B cell (primary cell): ENCODE measurements at regions not wholly inside any gene's neighbourhood (a gene's known extent, or its start where the extent isn't known, plus 50 kb on each side); places are given as distances from the start of the nearest gene placed in this dataset.

Experiments used
- EZH2 ChIP-seq: IDR thresholded peaks from 2 replicates; pipeline ENCODE4 v1.6.1; 2012; ENCODE audit warnings: borderline replicate concordance, low read depth, mild to moderate bottlenecking, moderate library complexity, low read length; ENCODE audit not compliant: insufficient read depth, poor library complexity, severe bottlenecking
- TF ChIP-seq, protein P1 (sequence below): fragments of 200-600 bp; IDR thresholded peaks from one replicate; pipeline ENCODE4 v1.8.0; 2022; ENCODE audit warnings: antibody characterized with exemption, mild to moderate bottlenecking

DNA sequence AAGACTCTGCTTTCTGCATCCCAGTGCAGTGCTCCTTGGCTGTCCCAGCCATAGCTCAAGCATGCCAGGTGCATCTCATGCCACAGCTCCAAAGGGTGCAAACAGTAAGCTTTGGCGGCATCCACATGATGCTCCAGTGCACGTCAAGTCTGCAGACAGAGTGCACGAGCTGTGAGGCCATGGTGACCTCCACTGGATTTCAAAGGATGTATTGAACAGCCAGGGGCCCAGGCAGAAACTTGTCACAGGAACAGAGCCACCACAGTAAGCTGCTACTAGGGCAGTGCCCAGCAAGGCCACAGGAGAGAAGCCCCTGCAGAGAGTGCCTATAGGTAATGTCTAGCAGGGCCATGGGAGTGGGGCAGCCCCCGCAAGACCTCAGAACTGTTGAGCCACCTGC lies 206.8 kb upstream of the DDI1 start:
- TF ChIP-seq, protein P1, sequence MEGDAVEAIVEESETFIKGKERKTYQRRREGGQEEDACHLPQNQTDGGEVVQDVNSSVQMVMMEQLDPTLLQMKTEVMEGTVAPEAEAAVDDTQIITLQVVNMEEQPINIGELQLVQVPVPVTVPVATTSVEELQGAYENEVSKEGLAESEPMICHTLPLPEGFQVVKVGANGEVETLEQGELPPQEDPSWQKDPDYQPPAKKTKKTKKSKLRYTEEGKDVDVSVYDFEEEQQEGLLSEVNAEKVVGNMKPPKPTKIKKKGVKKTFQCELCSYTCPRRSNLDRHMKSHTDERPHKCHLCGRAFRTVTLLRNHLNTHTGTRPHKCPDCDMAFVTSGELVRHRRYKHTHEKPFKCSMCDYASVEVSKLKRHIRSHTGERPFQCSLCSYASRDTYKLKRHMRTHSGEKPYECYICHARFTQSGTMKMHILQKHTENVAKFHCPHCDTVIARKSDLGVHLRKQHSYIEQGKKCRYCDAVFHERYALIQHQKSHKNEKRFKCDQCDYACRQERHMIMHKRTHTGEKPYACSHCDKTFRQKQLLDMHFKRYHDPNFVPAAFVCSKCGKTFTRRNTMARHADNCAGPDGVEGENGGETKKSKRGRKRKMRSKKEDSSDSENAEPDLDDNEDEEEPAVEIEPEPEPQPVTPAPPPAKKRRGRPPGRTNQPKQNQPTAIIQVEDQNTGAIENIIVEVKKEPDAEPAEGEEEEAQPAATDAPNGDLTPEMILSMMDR: no peak
- TF ChIP-seq EZH2: no peak
